OCI-LY7 (cell line): ENCODE measurements at regions not wholly inside any gene's neighbourhood (a gene's known extent, or its start where the extent isn't known, plus 50 kb on each side); places are given as distances from the start of the nearest gene placed in this dataset.

ENCODE experiments used
- BruUV-seq: library from RNA; stranded (reverse); fragments of 400-500 nt; replicated peaks from 2 replicates; lab custom pipeline; 2021; lab: Mats Ljungman, UMichigan
- CTCF ChIA-PET: fragments of 300-600 bp; sonication (Branson Sonifier 250); formaldehyde crosslinking; loops from one replicate; lab custom pipeline; 2022; ENCODE audit warnings: antibody characterized with exemption; ENCODE audit not compliant: unreplicated experiment; lab: Charles Lee
- POLR2A ChIA-PET: fragments of 300-600 bp; sonication (Branson Sonifier 250); formaldehyde crosslinking; loops from one replicate; lab custom pipeline; 2022; ENCODE audit warnings: antibody characterized with exemption; lab: Charles Lee
- DNase-seq: peaks from one replicate; pipeline ENCODE4 v3.0.0-alpha.2; 2015; ENCODE audit warnings: low spot score
- H2AFZ ChIP-seq: fragments of 200-600 bp; sonication (generic), shearing (Covaris generic); 2 replicates; pipeline ENCODE4 v1.6.1; 2014; ENCODE audit warnings: mild to moderate bottlenecking, antibody characterized with exemption, low read length, moderate library complexity
- H3K27ac ChIP-seq: fragments of 200-600 bp; sonication (generic); 2 replicates; pipeline ENCODE4 v1.5.1; 2014; ENCODE audit warnings: mixed run types, low read depth, mild to moderate bottlenecking, moderate library complexity, low read length, inconsistent platforms; ENCODE audit not compliant: poor library complexity, severe bottlenecking
- H3K36me3 ChIP-seq: fragments of 200-600 bp; sonication (generic); 2 replicates; pipeline ENCODE4 v1.6.1; 2014; ENCODE audit warnings: mild to moderate bottlenecking, antibody characterized with exemption, low read length, moderate library complexity, mixed read lengths; ENCODE audit not compliant: insufficient read depth
- H3K4me1 ChIP-seq: fragments of 200-600 bp; sonication (generic); 2 replicates; pipeline ENCODE4 v1.5.1; 2014; ENCODE audit warnings: mild to moderate bottlenecking, low read length; ENCODE audit not compliant: insufficient read depth, poor library complexity, severe bottlenecking
- H3K4me2 ChIP-seq: fragments of 200-600 bp; sonication (generic); 2 replicates; pipeline ENCODE4 v1.6.1; 2014; ENCODE audit warnings: mild to moderate bottlenecking, low read length
- H3K4me3 ChIP-seq: fragments of 200-600 bp; sonication (generic); 2 replicates; pipeline ENCODE4 v1.5.1; 2014; ENCODE audit warnings: mild to moderate bottlenecking, low read depth, low read length; ENCODE audit not compliant: poor library complexity, severe bottlenecking
- H3K79me2 ChIP-seq: fragments of 200-600 bp; sonication (generic); 2 replicates; pipeline ENCODE4 v1.6.1; 2016; ENCODE audit warnings: low read depth, mild to moderate bottlenecking, low read length, moderate library complexity, mixed read lengths; ENCODE audit not compliant: insufficient read depth
- H3K9me2 ChIP-seq: fragments of 200-600 bp; sonication (generic); 2 replicates; pipeline ENCODE4 v1.6.1; 2016; ENCODE audit warnings: mild to moderate bottlenecking, low read length, mixed read lengths; ENCODE audit not compliant: insufficient read depth
- H3K9me3 ChIP-seq: fragments of 200-600 bp; sonication (generic); 2 replicates; pipeline ENCODE4 v1.6.1; 2014; ENCODE audit warnings: mild to moderate bottlenecking, mixed run types, low read length, mixed read lengths
- H4K20me1 ChIP-seq: fragments of 200-600 bp; sonication (generic); 2 replicates; pipeline ENCODE4 v1.6.1; 2014; ENCODE audit warnings: mild to moderate bottlenecking, antibody characterized with exemption, low read length, moderate library complexity, mixed read lengths; ENCODE audit not compliant: insufficient read depth
- EZH2phosphoT487 ChIP-seq: fragments of 200-600 bp; sonication (generic); IDR thresholded peaks from 2 replicates; pipeline ENCODE4 v1.6.1; 2018; ENCODE audit warnings: low read depth, borderline replicate concordance, mild to moderate bottlenecking, mixed run types, antibody characterized with exemption, low read length, moderate library complexity, mixed read lengths
- intact Hi-C: fragments of 100-400 bp; cut with micrococcal nuclease; formaldehyde crosslinking; loops from one replicate; pipeline ENCODE4 v1.10.0; 2022; ENCODE audit not compliant: unreplicated experiment
- TF ChIP-seq, protein P1 (sequence below): fragments of 200-600 bp; sonication (generic); conservative IDR thresholded peaks from 2 replicates; pipeline ENCODE4 v1.5.1; 2014; ENCODE audit warnings: mild to moderate bottlenecking, antibody characterized with exemption, low read length, moderate library complexity, mixed read lengths

DNA sequence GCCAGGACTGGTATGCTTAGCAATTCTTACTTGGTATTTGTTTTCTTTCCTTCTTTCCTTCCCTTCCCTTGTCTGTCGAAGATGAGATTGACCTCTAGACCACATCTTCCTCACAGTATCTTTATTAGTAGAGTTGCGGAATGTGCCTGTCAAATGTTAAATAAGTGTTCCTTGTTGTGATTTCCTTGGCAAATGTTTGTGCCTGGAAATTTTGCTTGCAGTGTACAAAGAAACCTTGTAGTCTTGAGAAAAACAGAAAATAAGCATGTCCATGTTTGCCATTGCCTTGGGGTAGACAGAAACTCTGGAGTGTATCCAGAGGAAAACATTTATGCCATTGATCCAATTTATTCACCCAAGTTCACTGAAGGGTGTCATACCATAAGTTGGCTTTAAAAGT is 79.5 kb upstream of the ZNF385D start:
- Histone ChIP-seq H4K20me1 (no peaks in the 10 kb centered on the region), H3K9me2 (no peaks in the 10 kb centered on the region), H3K79me2 (no peaks in the 10 kb centered on the region), H3K4me1 (no peaks in the 10 kb centered on the region), H3K27ac (no peak overlapping the region), H3K4me3 (no peak overlapping the region), H3K36me3 (no peaks in the 10 kb centered on the region), H3K4me2 (no peak overlapping the region), H2AFZ (no peak overlapping the region), H3K9me3 (no peaks in the 10 kb centered on the region)
- intact Hi-C loops: no loop called here
- POLR2A ChIA-PET: no interaction called here
- no peak for TF ChIP-seq EZH2phosphoT487
- TF ChIP-seq, protein P1, sequence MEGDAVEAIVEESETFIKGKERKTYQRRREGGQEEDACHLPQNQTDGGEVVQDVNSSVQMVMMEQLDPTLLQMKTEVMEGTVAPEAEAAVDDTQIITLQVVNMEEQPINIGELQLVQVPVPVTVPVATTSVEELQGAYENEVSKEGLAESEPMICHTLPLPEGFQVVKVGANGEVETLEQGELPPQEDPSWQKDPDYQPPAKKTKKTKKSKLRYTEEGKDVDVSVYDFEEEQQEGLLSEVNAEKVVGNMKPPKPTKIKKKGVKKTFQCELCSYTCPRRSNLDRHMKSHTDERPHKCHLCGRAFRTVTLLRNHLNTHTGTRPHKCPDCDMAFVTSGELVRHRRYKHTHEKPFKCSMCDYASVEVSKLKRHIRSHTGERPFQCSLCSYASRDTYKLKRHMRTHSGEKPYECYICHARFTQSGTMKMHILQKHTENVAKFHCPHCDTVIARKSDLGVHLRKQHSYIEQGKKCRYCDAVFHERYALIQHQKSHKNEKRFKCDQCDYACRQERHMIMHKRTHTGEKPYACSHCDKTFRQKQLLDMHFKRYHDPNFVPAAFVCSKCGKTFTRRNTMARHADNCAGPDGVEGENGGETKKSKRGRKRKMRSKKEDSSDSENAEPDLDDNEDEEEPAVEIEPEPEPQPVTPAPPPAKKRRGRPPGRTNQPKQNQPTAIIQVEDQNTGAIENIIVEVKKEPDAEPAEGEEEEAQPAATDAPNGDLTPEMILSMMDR: no peak
- no peak for DNase-seq
- CTCF ChIA-PET: no interaction called here
- no TSS peak for BruUV-seq

DNA sequence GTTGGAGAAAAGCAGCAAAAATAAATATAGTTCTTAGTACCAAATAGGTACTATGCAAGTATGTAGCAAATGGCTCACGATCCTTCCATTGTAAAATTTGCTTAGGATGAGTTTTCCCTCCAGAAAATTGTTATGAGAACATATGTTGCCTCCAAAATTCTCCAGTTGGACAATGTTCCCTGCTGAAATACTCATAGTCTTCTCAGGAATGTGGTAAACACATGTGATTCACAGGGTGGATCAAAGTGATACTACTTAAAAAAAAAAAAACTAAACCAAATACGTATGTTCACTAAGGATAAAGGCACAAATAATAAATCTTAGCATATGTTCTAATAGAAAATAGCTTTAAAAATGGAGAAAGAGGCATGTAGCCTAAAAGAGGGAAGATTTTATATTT is 84.3 kb upstream of the ZNF385D start:
- TF ChIP-seq, protein P1: no peak
- no peak for TF ChIP-seq EZH2phosphoT487
- H3K9me3 ChIP-seq: no peaks in the 10 kb centered on the region
- H3K4me1 ChIP-seq: no peaks in the 10 kb centered on the region
- BruUV-seq: no TSS peak
- ChIA-PET CTCF (no interaction called here), POLR2A (interaction anchor here (0.6 kb wide), 1 partner anchor 111 kb away, joined by 3 read pairs; no protein-coding TSS in a partner anchor)
- H3K79me2 ChIP-seq: no peaks in the 10 kb centered on the region
- DNase-seq: no peak
- H4K20me1 ChIP-seq: no peaks in the 10 kb centered on the region
- H3K4me3 ChIP-seq: no peak overlapping the region
- H2AFZ ChIP-seq: no peak overlapping the region
- no peaks in the 10 kb centered on the region for H3K9me2 ChIP-seq
- H3K4me2 ChIP-seq: no peak overlapping the region
- no peak overlapping the region for H3K27ac ChIP-seq
- intact Hi-C loops: no loop called here
- H3K36me3 ChIP-seq: no peaks in the 10 kb centered on the region

DNA sequence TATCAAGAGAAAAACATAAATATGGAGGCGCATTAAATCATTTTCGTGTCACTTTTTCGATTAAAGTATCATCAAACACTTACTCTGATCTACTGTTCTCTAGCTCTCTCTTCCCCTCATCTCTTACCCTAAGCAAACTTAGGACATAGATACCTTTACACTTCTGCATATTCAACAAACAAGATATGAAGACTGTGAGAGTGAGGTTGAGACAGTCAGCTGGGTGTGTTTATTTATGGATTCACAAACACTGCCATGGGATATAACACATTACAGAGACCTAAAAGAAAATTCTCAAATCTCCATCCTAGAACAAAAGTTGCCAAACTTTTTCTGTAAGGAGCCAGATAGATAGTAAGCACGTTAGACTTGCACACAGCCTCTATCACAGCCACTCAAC is 85.2 kb upstream of the ZNF385D start:
- Histone ChIP-seq H3K4me2 (no peak overlapping the region), H3K4me3 (no peak overlapping the region), H4K20me1 (no peaks in the 10 kb centered on the region), H3K79me2 (no peaks in the 10 kb centered on the region), H3K9me3 (no peaks in the 10 kb centered on the region), H2AFZ (no peak overlapping the region), H3K36me3 (no peaks in the 10 kb centered on the region), H3K4me1 (no peaks in the 10 kb centered on the region), H3K9me2 (no peaks in the 10 kb centered on the region), H3K27ac (no peak overlapping the region)
- TF ChIP-seq, protein P1: no peak
- TF ChIP-seq EZH2phosphoT487: no peak
- ChIA-PET CTCF (no interaction called here), POLR2A (no interaction called here)
- BruUV-seq: no TSS peak
- no peak for DNase-seq
- intact Hi-C loops: no loop called here
